Neural cell (in vitro differentiated cells): ENCODE measurements at regions not wholly inside any gene's neighbourhood (a gene's known extent, or its start where the extent isn't known, plus 50 kb on each side); places are given as distances from the start of the nearest gene placed in this dataset.

Source experiments
- CTCF ChIP-seq: fragments of 450-650 bp; IDR thresholded peaks from 2 replicates; pipeline ENCODE4 v1.5.1; 2014; ENCODE audit warnings: antibody characterized with exemption, mild to moderate bottlenecking, moderate library complexity; ENCODE audit not compliant: poor library complexity, severe bottlenecking
- MXI1 ChIP-seq: fragments of 450-650 bp; conservative IDR thresholded peaks from 2 replicates; pipeline ENCODE4 v1.6.1; 2014; ENCODE audit warnings: antibody characterized with exemption, mild to moderate bottlenecking; ENCODE audit not compliant: poor library complexity, severe bottlenecking
- POLR2AphosphoS5 ChIP-seq: IDR thresholded peaks from 2 replicates; pipeline ENCODE4 v1.6.1; 2012
- REST ChIP-seq: IDR thresholded peaks from 2 replicates; pipeline ENCODE4 v1.6.1; 2012; ENCODE audit warnings: borderline replicate concordance

DNA sequence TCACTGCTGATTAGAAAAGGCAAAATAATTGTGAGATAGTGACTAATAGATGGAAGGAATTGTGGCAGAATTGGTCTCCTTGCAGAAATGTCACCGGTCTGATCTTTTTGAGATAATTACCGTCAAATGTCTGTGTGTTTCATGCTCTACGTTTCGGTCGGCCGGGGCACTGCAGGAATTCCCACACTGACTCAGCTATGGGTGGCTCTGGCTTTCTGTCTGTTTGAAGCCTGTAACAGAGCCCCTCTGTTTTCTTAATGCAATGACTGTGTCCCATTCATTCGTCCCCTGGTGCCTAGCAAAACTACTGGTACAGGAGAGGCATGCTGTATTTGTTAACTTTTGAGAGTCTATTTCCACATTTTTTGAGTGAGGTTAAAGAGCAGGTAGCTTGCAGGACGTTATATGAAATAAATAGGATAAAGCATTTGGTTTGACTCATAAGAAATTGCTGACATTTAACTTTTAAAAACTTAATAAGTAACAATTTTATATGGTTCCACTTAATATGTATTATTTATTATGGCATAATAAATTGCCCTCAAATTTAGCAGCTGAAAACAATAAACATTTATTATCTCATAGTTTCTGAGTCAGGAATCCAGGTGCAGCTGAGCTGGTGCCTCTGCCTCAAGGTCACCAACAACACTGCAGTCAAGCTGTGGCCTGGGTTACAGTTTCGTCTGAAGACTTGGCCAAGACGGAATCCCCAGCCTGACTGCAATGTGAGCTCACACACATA is 53.3 kb upstream of the CTBP2 start:
- TF ChIP-seq REST (no peak), CTCF (no peak), POLR2AphosphoS5 (no peak), MXI1 (no peak)
